GM12872 (cell line): ENCODE measurements at regions not wholly inside any gene's neighbourhood (a gene's known extent, or its start where the extent isn't known, plus 50 kb on each side); places are given as distances from the start of the nearest gene placed in this dataset.

ENCODE experiments used
- TF ChIP-seq, protein P1 (sequence below): IDR thresholded peaks from 3 replicates; pipeline ENCODE4 v1.5.1; 2011; ENCODE audit warnings: low read depth, mild to moderate bottlenecking, low read length, moderate library complexity; ENCODE audit not compliant: insufficient read depth

DNA sequence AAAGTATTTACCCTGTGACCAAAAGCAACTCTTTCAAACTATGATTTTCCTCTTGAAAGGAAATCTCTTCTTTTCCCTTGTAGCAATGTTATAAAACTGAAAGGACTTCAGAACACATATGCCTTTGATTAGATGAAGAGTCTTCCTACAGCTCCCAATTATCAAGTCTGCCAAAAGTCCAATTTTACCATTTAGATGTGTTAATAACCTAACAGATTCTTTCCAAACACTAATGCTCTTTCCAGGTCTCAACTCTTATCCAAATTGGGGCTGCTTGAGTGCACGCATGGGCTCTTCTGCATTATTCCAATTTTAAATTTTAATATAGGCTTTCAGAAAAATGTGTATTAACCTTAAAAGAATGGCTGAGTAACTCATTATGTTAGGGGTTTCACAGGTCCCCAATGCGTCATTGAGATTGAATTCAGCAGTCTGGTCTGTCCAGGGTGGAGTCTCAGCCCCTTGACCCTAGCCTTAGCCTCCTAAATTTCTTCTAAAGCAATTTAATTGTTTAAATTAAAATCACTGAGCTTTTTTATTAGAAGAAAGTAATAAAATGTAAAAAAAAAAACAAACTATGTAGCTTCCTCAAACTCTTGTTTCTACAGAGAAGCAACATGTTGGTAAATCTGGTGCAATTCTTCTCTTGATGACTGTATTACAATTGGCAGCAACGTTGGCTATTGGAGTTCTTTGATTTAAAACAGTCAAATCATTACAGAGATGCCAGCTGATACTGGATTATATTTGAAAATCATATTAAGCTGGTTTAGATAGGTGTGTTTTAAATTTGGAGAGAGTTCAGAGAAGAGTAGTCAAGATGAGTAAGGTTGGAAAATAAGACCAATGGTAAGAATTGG, 170.4 kb downstream of the DKK1 start:
- TF ChIP-seq, protein P1, sequence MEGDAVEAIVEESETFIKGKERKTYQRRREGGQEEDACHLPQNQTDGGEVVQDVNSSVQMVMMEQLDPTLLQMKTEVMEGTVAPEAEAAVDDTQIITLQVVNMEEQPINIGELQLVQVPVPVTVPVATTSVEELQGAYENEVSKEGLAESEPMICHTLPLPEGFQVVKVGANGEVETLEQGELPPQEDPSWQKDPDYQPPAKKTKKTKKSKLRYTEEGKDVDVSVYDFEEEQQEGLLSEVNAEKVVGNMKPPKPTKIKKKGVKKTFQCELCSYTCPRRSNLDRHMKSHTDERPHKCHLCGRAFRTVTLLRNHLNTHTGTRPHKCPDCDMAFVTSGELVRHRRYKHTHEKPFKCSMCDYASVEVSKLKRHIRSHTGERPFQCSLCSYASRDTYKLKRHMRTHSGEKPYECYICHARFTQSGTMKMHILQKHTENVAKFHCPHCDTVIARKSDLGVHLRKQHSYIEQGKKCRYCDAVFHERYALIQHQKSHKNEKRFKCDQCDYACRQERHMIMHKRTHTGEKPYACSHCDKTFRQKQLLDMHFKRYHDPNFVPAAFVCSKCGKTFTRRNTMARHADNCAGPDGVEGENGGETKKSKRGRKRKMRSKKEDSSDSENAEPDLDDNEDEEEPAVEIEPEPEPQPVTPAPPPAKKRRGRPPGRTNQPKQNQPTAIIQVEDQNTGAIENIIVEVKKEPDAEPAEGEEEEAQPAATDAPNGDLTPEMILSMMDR, result no peak

DNA sequence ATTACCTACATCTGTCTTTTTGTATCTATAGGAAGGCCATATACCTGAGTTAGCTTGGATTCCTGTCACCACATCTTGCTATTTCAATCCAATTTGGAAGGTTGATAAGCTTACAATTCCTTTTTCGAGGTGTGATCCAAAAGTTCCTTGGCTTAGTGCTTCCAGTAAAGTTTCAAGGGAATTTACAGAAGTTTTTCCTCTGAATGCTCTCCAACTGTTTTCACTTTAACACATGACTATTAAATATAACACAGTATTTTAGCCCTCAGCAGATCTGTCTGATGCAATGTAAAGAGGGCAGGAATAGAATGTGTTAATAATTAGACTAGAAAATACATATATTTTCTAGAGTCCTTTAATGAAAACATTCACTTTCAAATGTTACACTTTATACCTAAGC, 171.4 kb downstream of the DKK1 start:
- TF ChIP-seq, protein P1, result no peak

DNA sequence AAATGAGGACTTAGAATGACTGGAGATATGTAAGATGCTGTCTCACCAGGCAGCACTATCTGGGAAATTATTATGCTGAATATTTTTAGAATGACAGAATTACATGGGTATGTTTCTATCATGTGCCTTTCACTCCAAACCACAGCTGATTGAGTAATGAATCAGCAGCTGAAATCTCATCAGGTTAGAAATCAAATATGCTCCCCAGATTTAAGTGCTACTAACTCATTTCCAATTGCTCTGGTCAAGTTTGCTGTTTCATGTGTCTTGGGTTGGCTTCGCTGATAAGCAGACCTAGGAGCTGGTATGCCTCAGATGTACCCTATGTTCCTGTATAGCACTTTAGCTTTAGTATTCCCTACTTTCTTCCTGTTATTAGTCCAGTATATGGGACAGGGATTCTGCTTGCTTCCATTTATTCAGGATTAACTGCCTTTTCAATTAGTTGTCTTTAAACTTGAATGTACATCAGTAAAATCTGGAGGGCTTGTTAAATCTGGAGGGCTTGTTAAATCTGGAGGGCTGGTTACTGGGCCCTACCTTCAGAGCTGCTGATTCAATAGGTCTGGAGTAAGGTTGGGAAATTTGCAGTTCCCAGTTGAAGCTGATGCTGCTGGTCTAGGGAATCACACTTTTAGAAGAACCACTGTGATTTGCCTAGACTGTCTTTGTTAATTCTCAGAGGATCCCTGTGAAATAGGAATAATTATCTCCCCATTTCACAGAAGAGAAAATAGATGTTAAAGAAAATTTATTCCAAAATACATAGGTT, 172.9 kb downstream of the DKK1 start:
- TF ChIP-seq, protein P1, result no peak

DNA sequence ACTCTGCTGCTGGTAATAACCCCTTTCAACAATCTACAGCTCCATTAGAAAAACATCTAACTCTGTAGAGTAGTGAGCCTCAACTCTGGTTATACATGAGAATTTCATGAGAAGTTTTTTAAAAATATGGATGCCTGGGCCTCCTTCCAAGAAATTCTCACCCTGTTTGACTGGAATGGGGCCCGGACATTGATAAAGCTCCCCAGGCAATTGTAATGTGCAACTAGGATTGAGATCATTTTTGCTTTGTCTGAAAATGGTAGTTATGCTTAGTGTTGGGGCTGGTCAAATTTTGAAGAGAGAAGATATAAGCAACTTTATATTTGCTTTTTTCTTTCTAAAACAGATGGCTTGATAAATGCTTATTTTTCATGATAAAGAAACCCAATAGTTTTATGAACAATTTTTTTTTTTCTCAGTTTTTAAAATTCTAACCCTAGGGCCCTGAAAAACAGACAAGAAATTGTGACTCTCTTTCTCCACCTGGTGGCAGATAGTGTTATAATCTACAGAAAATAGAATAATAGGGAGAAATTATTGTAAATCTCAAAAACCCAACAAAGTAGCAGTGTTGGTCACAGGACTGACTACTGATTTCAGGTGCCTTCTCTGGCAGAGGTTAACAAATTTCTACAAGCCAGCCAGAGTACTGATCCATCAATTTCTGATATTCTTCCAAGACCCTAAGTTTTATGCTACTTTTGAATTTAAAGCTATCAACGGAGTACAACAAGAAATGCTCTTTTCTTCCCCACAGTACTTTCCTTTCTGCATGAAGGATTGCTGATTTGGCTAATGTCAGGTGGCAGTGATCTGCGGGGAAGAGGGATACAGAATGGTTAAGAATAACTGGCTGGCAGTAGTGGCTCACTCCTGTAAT, 174.8 kb downstream of the DKK1 start:
- TF ChIP-seq, protein P1, result peak; percentile 32; the same call in 2 of the 3 replicates

DNA sequence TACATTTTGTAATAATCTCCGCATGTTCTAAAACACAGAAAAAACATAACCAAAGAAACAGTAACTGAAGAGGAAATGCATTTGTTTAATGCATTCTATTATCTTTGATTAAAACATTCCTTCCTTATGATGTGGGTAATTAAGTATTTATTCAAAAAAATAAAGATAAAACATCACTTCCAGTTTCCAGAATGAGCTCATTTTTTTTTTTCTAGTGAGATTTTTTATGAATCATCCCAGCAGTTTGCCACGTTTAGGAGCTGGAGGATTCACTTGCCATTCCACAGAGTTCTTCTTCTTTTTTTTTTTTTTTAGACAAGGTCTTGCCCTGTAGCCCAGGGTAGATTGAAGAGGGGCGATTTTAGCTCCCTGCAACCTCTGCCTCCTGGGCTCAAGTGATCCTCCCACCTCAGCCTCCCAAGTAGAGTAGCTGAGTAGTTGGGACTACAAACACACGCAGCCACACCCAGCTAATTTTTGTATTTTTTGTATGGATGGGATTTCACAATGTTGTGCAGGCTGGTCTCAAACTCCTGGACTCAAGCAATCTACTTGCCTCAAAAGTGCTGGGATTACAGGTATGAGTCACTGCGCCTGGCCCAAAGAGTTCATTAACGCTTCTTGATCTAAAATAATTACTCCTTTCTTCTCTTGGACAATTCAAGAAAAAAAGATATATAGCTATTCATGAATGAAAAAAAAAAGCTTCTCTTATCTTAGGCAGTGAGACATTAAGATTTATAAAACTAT, 177.3 kb downstream of the DKK1 start:
- TF ChIP-seq, protein P1, result no peak

DNA sequence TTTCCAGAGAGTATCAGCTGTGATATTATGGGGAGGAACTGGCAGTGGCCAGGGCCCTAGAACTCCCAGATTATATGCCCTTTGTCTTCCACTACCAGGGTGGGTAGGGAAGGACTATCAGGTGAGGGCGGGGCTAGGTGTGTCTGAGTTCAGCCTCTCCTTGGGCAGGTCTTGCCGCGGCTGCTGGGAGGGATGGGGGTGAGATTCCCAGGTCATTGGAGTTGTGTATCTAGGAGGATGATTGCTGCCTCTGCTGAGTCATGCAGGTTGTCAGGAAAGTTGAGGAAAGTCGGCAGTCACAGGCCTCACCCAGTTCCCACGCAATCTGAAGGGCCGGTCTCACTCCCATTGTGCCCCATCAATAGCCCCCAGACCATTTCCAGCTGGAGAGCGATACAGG, 185.2 kb downstream of the DKK1 start:
- TF ChIP-seq, protein P1, result no peak
